ENCODE measurements at regions not wholly inside any gene's neighbourhood (a gene's known extent, or its start where the extent isn't known, plus 50 kb on each side); places are given as distances from the start of the nearest gene placed in this dataset.

- Mint-ChIP-seq H3K9me3 (ENCODE audit: unreplicated experiment) (peaks cover 42% of the 10 kb centered on the region), H3K4me1 (ENCODE audit: insufficient read depth, unreplicated experiment) (no peaks in the 10 kb centered on the region), H3K27me3 (ENCODE audit: insufficient read depth, unreplicated experiment) (no peaks in the 10 kb centered on the region), H3K4me3 (ENCODE audit: unreplicated experiment) (no peak overlapping the region), H3K27ac (ENCODE audit: low read depth, unreplicated experiment) (no peak overlapping the region), H3K36me3 (ENCODE audit: insufficient read depth, unreplicated experiment) (no peaks in the 10 kb centered on the region)
- DNase-seq (ENCODE audit: unreplicated experiment) = no peak
- CTCF ChIA-PET = no interaction called here
- POLR2A ChIA-PET = no interaction called here
- no TSS peak for BruUV-seq (replicated peaks)
- intact Hi-C loops (cut with micrococcal nuclease) = no loop called here
- TF ChIP-seq CTCF (IDR thresholded peaks at IDR 0.05; ENCODE audit: unreplicated experiment) = no peak
Measured at GRCh38 chrX:758917-759316, 128.3 kb downstream of the SHOX start.

- H3K4me3 Mint-ChIP-seq (ENCODE audit: unreplicated experiment) = no peak overlapping the region
- peaks cover 19% of the 10 kb centered on the region for H3K9me3 Mint-ChIP-seq (ENCODE audit: unreplicated experiment)
- ChIA-PET CTCF (no interaction called here), POLR2A (no interaction called here)
- no peaks in the 10 kb centered on the region for H3K27me3 Mint-ChIP-seq (ENCODE audit: insufficient read depth, unreplicated experiment)
- H3K36me3 Mint-ChIP-seq (ENCODE audit: insufficient read depth, unreplicated experiment) = no peaks in the 10 kb centered on the region
- no peaks in the 10 kb centered on the region for H3K4me1 Mint-ChIP-seq (ENCODE audit: insufficient read depth, unreplicated experiment)
- TF ChIP-seq CTCF (IDR thresholded peaks at IDR 0.05; ENCODE audit: unreplicated experiment) = no peak
- BruUV-seq (replicated peaks) = no TSS peak
- intact Hi-C loops (cut with micrococcal nuclease) = no loop called here
- H3K27ac Mint-ChIP-seq (ENCODE audit: low read depth, unreplicated experiment) = no peak overlapping the region
- DNase-seq (ENCODE audit: unreplicated experiment) = no peak
Measured at GRCh38 chrX:750812-751211, 120.2 kb downstream of the SHOX start.

- no TSS peak for BruUV-seq (replicated peaks)
- H3K27ac Mint-ChIP-seq (ENCODE audit: low read depth, unreplicated experiment) = no peak overlapping the region
- CTCF ChIA-PET = no interaction called here
- POLR2A ChIA-PET = no interaction called here
- intact Hi-C loops (cut with micrococcal nuclease) = no loop called here
- no peaks in the 10 kb centered on the region for H3K36me3 Mint-ChIP-seq (ENCODE audit: insufficient read depth, unreplicated experiment)
- TF ChIP-seq CTCF (IDR thresholded peaks at IDR 0.05; ENCODE audit: unreplicated experiment) = no peak
- no peak overlapping the region for H3K4me3 Mint-ChIP-seq (ENCODE audit: unreplicated experiment)
- H3K9me3 Mint-ChIP-seq (ENCODE audit: unreplicated experiment) = peaks cover 24% of the 10 kb centered on the region
- H3K27me3 Mint-ChIP-seq (ENCODE audit: insufficient read depth, unreplicated experiment) = no peaks in the 10 kb centered on the region
- no peak for DNase-seq (ENCODE audit: unreplicated experiment)
- H3K4me1 Mint-ChIP-seq (ENCODE audit: insufficient read depth, unreplicated experiment) = no peaks in the 10 kb centered on the region
Measured at GRCh38 chrX:750263-750662, 119.7 kb downstream of the SHOX start.

- Mint-ChIP-seq H3K27ac (ENCODE audit: low read depth, unreplicated experiment) (no peak overlapping the region), H3K4me3 (ENCODE audit: unreplicated experiment) (no peak overlapping the region), H3K27me3 (ENCODE audit: insufficient read depth, unreplicated experiment) (no peaks in the 10 kb centered on the region), H3K9me3 (ENCODE audit: unreplicated experiment) (peaks cover 47% of the 10 kb centered on the region), H3K4me1 (ENCODE audit: insufficient read depth, unreplicated experiment) (no peaks in the 10 kb centered on the region), H3K36me3 (ENCODE audit: insufficient read depth, unreplicated experiment) (no peaks in the 10 kb centered on the region)
- intact Hi-C loops (cut with micrococcal nuclease) = no loop called here
- no peak for DNase-seq (ENCODE audit: unreplicated experiment)
- TF ChIP-seq CTCF (IDR thresholded peaks at IDR 0.05; ENCODE audit: unreplicated experiment) = no peak
- CTCF ChIA-PET = no interaction called here
- POLR2A ChIA-PET = no interaction called here
- no TSS peak for BruUV-seq (replicated peaks)
Measured at GRCh38 chrX:747176-747575, 116.6 kb downstream of the SHOX start.
